K562 (cell line): ENCODE measurements at regions not wholly inside any gene's neighbourhood (a gene's known extent, or its start where the extent isn't known, plus 50 kb on each side); places are given as distances from the start of the nearest gene placed in this dataset.

ENCODE experiments used
- ATAC-seq: fragments of 200-7000 bp; cut with Tn5 transposase; 3 replicates; pipeline ENCODE4 v1.9.1; 2020; ENCODE audit warnings: moderate library complexity
- BruUV-seq: library from RNA; stranded (reverse); fragments of 400-500 nt; replicated peaks from 2 replicates; lab custom pipeline; 2021; lab: Mats Ljungman, UMichigan
- CTCF ChIA-PET: fragments of 300-600 bp; formaldehyde crosslinking; extraction: SDS; loops from one replicate; lab custom pipeline; 2021; ENCODE audit warnings: low intra/inter-chr PET ratio; lab: Yijun Ruan, JAX
- POLR2A ChIA-PET: fragments of 300-600, 350-650 bp; sonication (Branson Sonifier 250); formaldehyde crosslinking; extraction: SDS; loops from one replicate; lab custom pipeline; 2021; ENCODE audit warnings: antibody characterized with exemption, inconsistent platforms; lab: Yijun Ruan, JAX
- DNase-seq, 4 experiments: peaks; one replicate each; pipeline versions ENCODE4 v3.0.0 to v3.0.0-alpha.2; 2011 to 2018; ENCODE audit warnings: low spot score in 3 of 4, mixed read lengths in 3 of 4; ENCODE audit errors: extremely low read depth in 1 of 4
- FAIRE-seq: peaks from 2 replicates; lab custom pipeline; 2011; peaks lifted over from hg19 to GRCh38; lab: Jason Lieb, UNC
- H2AFZ ChIP-seq: 2 replicates; pipeline ENCODE4 v1.6.0; 2011; ENCODE audit warnings: low read depth, low read length, control low read depth, inconsistent platforms
- H3K27ac ChIP-seq: fragments of 200-600 bp; 3 replicates; pipeline ENCODE4 v1.8.0; 2011; ENCODE audit warnings: low read depth, mild to moderate bottlenecking, control low read depth, inconsistent platforms, low read length, moderate library complexity, mixed read lengths; ENCODE audit errors: extremely low read depth
- H3K27me3 ChIP-seq, 2 experiments: fragments of 300-600 bp in 1 of 2; 2 replicates in 1 of 2; 3 replicates in 1 of 2; pipeline versions ENCODE4 v1.6.0 to v1.8.0; 2011; ENCODE audit warnings: inconsistent platforms in 2 of 2, low read length in 2 of 2, mild to moderate bottlenecking in 1 of 2, mixed read lengths in 1 of 2, moderate library complexity in 1 of 2; ENCODE audit not compliant: control insufficient read depth in 2 of 2, insufficient read depth in 2 of 2
- H3K36me3 ChIP-seq: fragments of 300-600 bp; 3 replicates; pipeline ENCODE4 v1.8.0; 2011; ENCODE audit warnings: mild to moderate bottlenecking, low read length, inconsistent platforms; ENCODE audit not compliant: control insufficient read depth, insufficient read depth
- H3K4me1 ChIP-seq, 2 experiments: fragments of 200-600 bp in 1 of 2; replicated peaks in 1 of 2; 2 replicates in 1 of 2; 3 replicates in 1 of 2; pipeline versions ENCODE4 v1.5.1 to v1.8.0; 2011; ENCODE audit warnings: inconsistent platforms in 2 of 2, low read length in 2 of 2, mild to moderate bottlenecking in 1 of 2, mixed read lengths in 1 of 2, moderate library complexity in 1 of 2; ENCODE audit not compliant: control insufficient read depth in 2 of 2, insufficient read depth in 2 of 2
- H3K4me2 ChIP-seq: 2 replicates; pipeline ENCODE4 v1.6.1; 2011; ENCODE audit warnings: low read length, control low read depth, inconsistent platforms, mixed read lengths; ENCODE audit not compliant: insufficient read depth
- H3K4me3 ChIP-seq: fragments of 200-600 bp; sonication (generic), shearing (Covaris generic); 2 replicates; pipeline ENCODE4 v1.5.1; 2016; ENCODE audit warnings: control low read depth, inconsistent platforms
- H3K79me2 ChIP-seq: fragments of 200-600 bp; 3 replicates; pipeline ENCODE4 v1.8.0; 2011; ENCODE audit warnings: low read length, inconsistent platforms; ENCODE audit not compliant: control insufficient read depth, insufficient read depth
- H3K9ac ChIP-seq, 2 experiments: 2 replicates each; pipeline versions ENCODE4 v1.6.0 to v1.6.1; 2011; ENCODE audit warnings: low read depth in 2 of 2, low read length in 2 of 2, control low read depth in 1 of 2, inconsistent platforms in 1 of 2, mild to moderate bottlenecking in 1 of 2, mixed read lengths in 1 of 2; ENCODE audit not compliant: insufficient read depth in 1 of 2
- H3K9me1 ChIP-seq: one replicate; pipeline ENCODE4 v1.6.0; 2011; ENCODE audit warnings: inconsistent platforms, mild to moderate bottlenecking, low read length, moderate library complexity; ENCODE audit not compliant: control insufficient read depth, insufficient read depth
- H3K9me3 ChIP-seq: replicated peaks from 2 replicates; pipeline ENCODE4 v1.5.1; 2011; ENCODE audit warnings: low read depth, low read length, inconsistent platforms; ENCODE audit not compliant: control insufficient read depth, insufficient read depth
- H4K20me1 ChIP-seq: replicated peaks from 2 replicates; pipeline ENCODE4 v1.6.1; 2011; ENCODE audit warnings: low read length, inconsistent platforms, mixed read lengths; ENCODE audit not compliant: control insufficient read depth, insufficient read depth
- COPS2 ChIP-seq: fragments of 450-650 bp; conservative IDR thresholded peaks from 2 replicates; pipeline ENCODE4 v1.6.1; 2016; ENCODE audit warnings: mild to moderate bottlenecking, moderate library complexity
- EHMT2 ChIP-seq: fragments of 450-650 bp; IDR thresholded peaks from 2 replicates; pipeline ENCODE4 v1.6.1; 2018; ENCODE audit warnings: antibody characterized with exemption
- MCM2 ChIP-seq: fragments of 450-650 bp; IDR thresholded peaks from 2 replicates; pipeline ENCODE4 v1.6.1; 2017; ENCODE audit warnings: low read depth, mild to moderate bottlenecking
- NCOA1 ChIP-seq: fragments of 450-650 bp; IDR thresholded peaks from 2 replicates; pipeline ENCODE4 v1.6.1; 2016; ENCODE audit warnings: low read depth
- NCOR1 ChIP-seq: fragments of 450-650 bp; IDR thresholded peaks from 2 replicates; pipeline ENCODE4 v1.6.1; 2016; ENCODE audit warnings: mild to moderate bottlenecking, moderate library complexity
- SNRNP70 ChIP-seq: fragments of 200-400 bp; formaldehyde crosslinking; optimal IDR thresholded peaks from 2 replicates; pipeline ENCODE3; 2017; ENCODE audit warnings: low read depth, low read length
- ZNF408 ChIP-seq: fragments of 250-450 bp; sonication (Bioruptor Pico); IDR thresholded peaks from 2 replicates; pipeline ENCODE4 v1.4.0; 2020; ENCODE audit warnings: low read depth, mild to moderate bottlenecking, moderate library complexity
- WGBS: fragments of 100-300 bp; shearing (Covaris generic); methylation state at CpG from one replicate; pipeline ENCODE4 v1.1.6; 2016; ENCODE audit warnings: low coverage, mixed read lengths; ENCODE audit not compliant: insufficient coverage; ENCODE audit errors: missing lambda C conversion rate; 5-methylcytosine and 5-hydroxymethylcytosine counted together
- in situ Hi-C: fragments of 300-500 bp; cut with MboI; formaldehyde crosslinking; loops from 4 replicates; pipeline ENCODE4 v1.15.0; 2018; ENCODE audit warnings: inconsistent platforms, mixed read lengths
- intact Hi-C: fragments of 100-400 bp; cut with micrococcal nuclease; formaldehyde crosslinking; loops from 2 replicates; pipeline ENCODE4 v1.14.2; 2022
- TF ChIP-seq, protein P1 (sequence below): fragments of 250-450 bp; sonication (Bioruptor Pico); IDR thresholded peaks from 2 replicates; pipeline ENCODE4 v1.4.0; 2020; ENCODE audit warnings: mild to moderate bottlenecking, moderate library complexity
- TF ChIP-seq, protein P2 (sequence below): sonication (generic); formaldehyde crosslinking; IDR thresholded peaks from 2 replicates; pipeline ENCODE4 v1.8.1; 2022; ENCODE audit warnings: missing genetic modification reagents
- TF ChIP-seq, protein P3 (sequence below): sonication (generic); formaldehyde crosslinking; IDR thresholded peaks from 2 replicates; pipeline ENCODE4 v1.8.0; 2022; ENCODE audit warnings: mild to moderate bottlenecking, missing genetic modification reagents
- TF ChIP-seq, protein P4 (sequence below): fragments of 450-650 bp; IDR thresholded peaks from 2 replicates; pipeline ENCODE4 v1.6.1; 2016

DNA sequence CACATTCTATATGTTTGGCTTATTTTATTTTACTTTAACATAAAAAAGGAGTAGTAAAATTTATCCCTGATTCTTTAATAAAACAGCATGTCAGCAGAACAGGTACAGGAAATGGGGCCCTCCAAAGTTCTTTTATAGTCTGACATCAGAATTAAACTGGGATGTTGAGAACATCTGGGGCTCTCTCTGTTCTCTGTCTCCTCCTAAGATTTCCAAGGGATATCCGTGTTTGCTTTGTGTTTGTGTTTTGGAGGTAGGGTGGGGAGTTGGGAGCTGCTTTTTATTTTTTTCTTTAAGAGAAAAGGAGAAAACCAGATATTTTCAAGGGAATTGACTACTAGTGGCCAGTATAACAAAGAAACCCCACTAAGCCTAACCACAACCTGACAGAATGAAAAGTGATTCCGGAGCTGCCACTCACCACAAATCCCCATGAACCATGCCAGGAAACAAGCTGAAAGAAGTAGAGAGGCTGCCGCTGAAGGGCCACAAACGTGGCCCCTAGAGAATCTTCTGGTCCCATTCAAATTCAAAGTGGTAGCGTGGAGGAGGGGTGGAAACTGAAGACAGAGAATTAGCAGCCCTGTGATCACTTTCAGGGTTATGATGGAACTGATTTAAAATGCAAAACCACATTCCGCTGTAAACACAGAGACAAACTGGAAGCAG lies 369.6 kb upstream of the ADGRL2 start (continued):
- TF ChIP-seq, protein P1, sequence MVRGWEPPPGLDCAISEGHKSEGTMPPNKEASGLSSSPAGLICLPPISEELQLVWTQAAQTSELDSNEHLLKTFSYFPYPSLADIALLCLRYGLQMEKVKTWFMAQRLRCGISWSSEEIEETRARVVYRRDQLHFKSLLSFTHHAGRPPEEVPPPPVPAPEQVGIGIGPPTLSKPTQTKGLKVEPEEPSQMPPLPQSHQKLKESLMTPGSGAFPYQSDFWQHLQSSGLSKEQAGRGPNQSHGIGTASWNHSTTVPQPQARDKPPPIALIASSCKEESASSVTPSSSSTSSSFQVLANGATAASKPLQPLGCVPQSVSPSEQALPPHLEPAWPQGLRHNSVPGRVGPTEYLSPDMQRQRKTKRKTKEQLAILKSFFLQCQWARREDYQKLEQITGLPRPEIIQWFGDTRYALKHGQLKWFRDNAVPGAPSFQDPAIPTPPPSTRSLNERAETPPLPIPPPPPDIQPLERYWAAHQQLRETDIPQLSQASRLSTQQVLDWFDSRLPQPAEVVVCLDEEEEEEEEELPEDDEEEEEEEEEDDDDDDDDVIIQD (CRISPR knock-in tag): no peak
- no peak for TF ChIP-seq NCOR1

DNA sequence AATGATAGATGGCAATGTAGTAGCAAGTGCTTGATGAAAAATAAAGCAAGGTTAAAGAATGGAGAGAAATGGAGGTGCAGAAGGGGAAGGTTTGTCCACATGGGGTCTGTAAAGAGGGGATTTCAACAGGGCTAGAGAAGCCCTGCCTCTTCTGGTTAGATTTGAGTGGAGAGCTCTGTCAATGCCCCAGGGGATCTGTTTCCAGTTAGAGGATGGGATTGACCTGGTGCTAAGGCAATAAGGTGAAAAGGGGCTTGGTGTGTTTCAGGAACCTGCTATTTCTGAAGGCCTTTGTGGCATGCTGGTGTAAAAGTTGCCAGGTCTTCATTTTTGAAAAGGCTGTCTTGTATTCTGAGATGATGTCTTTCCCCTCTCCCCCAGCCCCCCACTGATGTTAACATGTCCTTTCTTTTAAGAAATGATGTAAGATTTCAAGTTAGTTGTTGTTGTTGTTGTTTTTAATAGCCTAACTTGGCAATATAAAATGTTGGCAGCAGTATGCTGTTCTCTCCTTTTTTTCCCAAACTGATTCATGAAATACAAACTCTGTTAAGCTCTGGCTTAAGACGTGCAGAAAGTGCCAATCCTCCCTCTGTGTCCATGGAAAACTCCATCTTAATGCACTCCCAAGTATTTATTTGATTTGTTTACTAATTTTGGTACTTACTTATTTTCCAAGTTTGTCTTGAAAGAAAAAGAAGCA lies 370.3 kb upstream of the ADGRL2 start:
- Histone ChIP-seq H2AFZ (no peak overlapping the region), H3K27me3 (no peaks in the 10 kb centered on the region), H3K9me1 (no peaks in the 10 kb centered on the region), H3K36me3 (no peaks in the 10 kb centered on the region), H3K4me2 (no peak overlapping the region), H3K79me2 (no peaks in the 10 kb centered on the region), H4K20me1 (no peaks in the 10 kb centered on the region), H3K27ac (no peak overlapping the region), H3K9ac (no peak overlapping the region), H3K9me3 (no peaks in the 10 kb centered on the region; the same call in 1 of the 2 replicates), H3K4me1 (no peaks in the 10 kb centered on the region), H3K4me3 (no peak overlapping the region)
- TF ChIP-seq MCM2 (no peak), ZNF408 (CRISPR knock-in tag) (no peak), SNRNP70 (no peak), NCOA1 (no peak), COPS2 (no peak), EHMT2 (no peak)
- TF ChIP-seq, protein P2, sequence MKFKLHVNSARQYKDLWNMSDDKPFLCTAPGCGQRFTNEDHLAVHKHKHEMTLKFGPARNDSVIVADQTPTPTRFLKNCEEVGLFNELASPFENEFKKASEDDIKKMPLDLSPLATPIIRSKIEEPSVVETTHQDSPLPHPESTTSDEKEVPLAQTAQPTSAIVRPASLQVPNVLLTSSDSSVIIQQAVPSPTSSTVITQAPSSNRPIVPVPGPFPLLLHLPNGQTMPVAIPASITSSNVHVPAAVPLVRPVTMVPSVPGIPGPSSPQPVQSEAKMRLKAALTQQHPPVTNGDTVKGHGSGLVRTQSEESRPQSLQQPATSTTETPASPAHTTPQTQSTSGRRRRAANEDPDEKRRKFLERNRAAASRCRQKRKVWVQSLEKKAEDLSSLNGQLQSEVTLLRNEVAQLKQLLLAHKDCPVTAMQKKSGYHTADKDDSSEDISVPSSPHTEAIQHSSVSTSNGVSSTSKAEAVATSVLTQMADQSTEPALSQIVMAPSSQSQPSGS (CRISPR knock-in tag): no peak
- TF ChIP-seq, protein P3, sequence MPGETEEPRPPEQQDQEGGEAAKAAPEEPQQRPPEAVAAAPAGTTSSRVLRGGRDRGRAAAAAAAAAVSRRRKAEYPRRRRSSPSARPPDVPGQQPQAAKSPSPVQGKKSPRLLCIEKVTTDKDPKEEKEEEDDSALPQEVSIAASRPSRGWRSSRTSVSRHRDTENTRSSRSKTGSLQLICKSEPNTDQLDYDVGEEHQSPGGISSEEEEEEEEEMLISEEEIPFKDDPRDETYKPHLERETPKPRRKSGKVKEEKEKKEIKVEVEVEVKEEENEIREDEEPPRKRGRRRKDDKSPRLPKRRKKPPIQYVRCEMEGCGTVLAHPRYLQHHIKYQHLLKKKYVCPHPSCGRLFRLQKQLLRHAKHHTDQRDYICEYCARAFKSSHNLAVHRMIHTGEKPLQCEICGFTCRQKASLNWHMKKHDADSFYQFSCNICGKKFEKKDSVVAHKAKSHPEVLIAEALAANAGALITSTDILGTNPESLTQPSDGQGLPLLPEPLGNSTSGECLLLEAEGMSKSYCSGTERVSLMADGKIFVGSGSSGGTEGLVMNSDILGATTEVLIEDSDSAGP (CRISPR knock-in tag): no peak
- TF ChIP-seq, protein P4, sequence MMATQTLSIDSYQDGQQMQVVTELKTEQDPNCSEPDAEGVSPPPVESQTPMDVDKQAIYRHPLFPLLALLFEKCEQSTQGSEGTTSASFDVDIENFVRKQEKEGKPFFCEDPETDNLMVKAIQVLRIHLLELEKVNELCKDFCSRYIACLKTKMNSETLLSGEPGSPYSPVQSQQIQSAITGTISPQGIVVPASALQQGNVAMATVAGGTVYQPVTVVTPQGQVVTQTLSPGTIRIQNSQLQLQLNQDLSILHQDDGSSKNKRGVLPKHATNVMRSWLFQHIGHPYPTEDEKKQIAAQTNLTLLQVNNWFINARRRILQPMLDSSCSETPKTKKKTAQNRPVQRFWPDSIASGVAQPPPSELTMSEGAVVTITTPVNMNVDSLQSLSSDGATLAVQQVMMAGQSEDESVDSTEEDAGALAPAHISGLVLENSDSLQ: no peak
- FAIRE-seq: no peak
- ATAC-seq: no peak
- intact Hi-C loops: no loop called here
- no TSS peak for BruUV-seq
- in situ Hi-C loops: no loop called here
- DNase-seq: no peak
- ChIA-PET POLR2A (interaction anchor here (0.6 kb wide), 1 partner anchor 37 kb away, joined by 3 read pairs; no protein-coding TSS in a partner anchor), CTCF (no interaction called here)
- 0% methylated on average over 1 of the region's 1 CpG for WGBS
